ENCODE measurements at regions not wholly inside any gene's neighbourhood (a gene's known extent, or its start where the extent isn't known, plus 50 kb on each side); places are given as distances from the start of the nearest gene placed in this dataset.

- no peak for TF ChIP-seq CTCF (conservative IDR thresholded peaks at IDR 0.05)
- no peak for TF ChIP-seq EZH2 (IDR thresholded peaks at IDR 0.05; ENCODE audit: low read depth)
These were observed 183.2 kb upstream of the TAS2R1 start for GRCh38 chr5:9813305-9813704.
